ENCODE measurements at regions not wholly inside any gene's neighbourhood (a gene's known extent, or its start where the extent isn't known, plus 50 kb on each side); places are given as distances from the start of the nearest gene placed in this dataset.

DNA sequence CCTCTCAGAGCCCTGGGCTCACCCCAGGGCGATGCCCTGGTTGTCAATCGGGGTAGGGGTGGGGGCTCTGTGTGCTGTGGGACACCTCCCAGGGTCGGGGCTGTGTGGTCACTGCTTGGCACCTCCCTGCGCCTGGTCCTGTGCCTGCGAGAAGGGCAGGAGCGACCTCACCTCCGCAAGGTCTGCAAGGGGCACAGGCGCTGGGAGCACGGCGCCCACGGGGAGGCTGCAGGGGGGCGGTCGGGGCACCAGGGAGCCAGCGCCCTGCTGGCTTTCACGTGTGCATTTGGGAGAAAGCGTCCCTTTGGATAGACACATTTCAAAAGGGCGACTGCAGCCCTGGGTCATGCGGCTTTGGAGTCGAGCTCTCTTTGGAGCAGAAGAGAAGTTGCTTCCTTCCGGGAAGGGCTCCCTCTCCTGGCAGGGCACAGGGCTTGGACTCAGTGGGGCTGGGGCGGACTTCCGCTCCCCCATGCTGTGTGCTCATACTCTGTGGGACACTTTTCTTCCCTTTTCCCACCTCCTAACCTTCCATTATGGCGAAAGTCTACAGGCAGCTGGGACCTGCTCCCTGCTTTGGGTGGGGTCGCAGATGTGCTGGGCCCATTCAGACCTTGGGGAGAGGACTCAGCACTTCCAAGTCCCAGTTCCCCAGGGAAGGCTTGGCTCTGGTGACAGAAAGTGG lies 52.9 kb upstream of the SLC28A3 start:
- no peak overlapping the region for H3K14ac ChIP-seq (ENCODE audit: insufficient read length)
- no peak overlapping the region for H3K4ac ChIP-seq (replicated peaks; ENCODE audit: insufficient read length, low read depth, low read length)
- no peak overlapping the region for H3K27ac ChIP-seq (ENCODE audit: low read depth, low read length)
- H2BK120ac ChIP-seq (replicated peaks; ENCODE audit: low read depth, low read length) = no peak overlapping the region
- H3K36me3 ChIP-seq (ENCODE audit: control insufficient read depth in 2 of 4, insufficient read depth in 4 of 4, low read length in 3 of 4) = no peaks in the 10 kb centered on the region
- H3K56ac ChIP-seq (replicated peaks; ENCODE audit: insufficient read length, low read depth, low read length) = no peak overlapping the region
- H3K4me2 ChIP-seq (ENCODE audit: insufficient read depth in 1 of 2, low read depth in 2 of 2, low read length in 2 of 2) = no peak overlapping the region
- TF ChIP-seq, protein P1, sequence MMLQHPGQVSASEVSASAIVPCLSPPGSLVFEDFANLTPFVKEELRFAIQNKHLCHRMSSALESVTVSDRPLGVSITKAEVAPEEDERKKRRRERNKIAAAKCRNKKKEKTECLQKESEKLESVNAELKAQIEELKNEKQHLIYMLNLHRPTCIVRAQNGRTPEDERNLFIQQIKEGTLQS (IDR thresholded peaks at IDR 0.05; ENCODE audit: insufficient read depth, low read depth, low read length) = no peak
- no peak for TF ChIP-seq TEAD4 (IDR thresholded peaks at IDR 0.05; ENCODE audit: low read depth, low read length)
- TF ChIP-seq, protein P2, sequence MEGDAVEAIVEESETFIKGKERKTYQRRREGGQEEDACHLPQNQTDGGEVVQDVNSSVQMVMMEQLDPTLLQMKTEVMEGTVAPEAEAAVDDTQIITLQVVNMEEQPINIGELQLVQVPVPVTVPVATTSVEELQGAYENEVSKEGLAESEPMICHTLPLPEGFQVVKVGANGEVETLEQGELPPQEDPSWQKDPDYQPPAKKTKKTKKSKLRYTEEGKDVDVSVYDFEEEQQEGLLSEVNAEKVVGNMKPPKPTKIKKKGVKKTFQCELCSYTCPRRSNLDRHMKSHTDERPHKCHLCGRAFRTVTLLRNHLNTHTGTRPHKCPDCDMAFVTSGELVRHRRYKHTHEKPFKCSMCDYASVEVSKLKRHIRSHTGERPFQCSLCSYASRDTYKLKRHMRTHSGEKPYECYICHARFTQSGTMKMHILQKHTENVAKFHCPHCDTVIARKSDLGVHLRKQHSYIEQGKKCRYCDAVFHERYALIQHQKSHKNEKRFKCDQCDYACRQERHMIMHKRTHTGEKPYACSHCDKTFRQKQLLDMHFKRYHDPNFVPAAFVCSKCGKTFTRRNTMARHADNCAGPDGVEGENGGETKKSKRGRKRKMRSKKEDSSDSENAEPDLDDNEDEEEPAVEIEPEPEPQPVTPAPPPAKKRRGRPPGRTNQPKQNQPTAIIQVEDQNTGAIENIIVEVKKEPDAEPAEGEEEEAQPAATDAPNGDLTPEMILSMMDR (IDR thresholded peaks at IDR 0.05; ENCODE audit: control extremely low read depth in 1 of 3, insufficient read depth in 1 of 3, low read depth in 1 of 3, low read length in 3 of 3) = peak; percentile 29 to 49 (median 45); a peak in 3 of 4 replicates
- H3K9me3 ChIP-seq (ENCODE audit: insufficient read depth in 2 of 2, low read depth in 1 of 2, low read length in 1 of 2) = no peaks in the 10 kb centered on the region
- no peak overlapping the region for H3K18ac ChIP-seq (ENCODE audit: extremely low read depth, low read length)
- H3K23me2 ChIP-seq (ENCODE audit: low read depth, low read length) = no peaks in the 10 kb centered on the region
- 93% methylated on average over 19 of the region's 24 CpGs; no CpG with 5 or more reads in 1 of the 2 experiments for WGBS, 2 experiments (ENCODE audit: extremely low coverage in 1 of 2, insufficient coverage in 1 of 2, insufficient read length in 1 of 2, insufficient replicate concordance in 2 of 2, low coverage in 1 of 2, low lambda C conversion rate in 2 of 2, missing lambda C conversion rate in 1 of 2)
- H3K23ac ChIP-seq (ENCODE audit: insufficient read length) = no peak overlapping the region
- H3K9ac ChIP-seq (replicated peaks in 1 of 4; ENCODE audit: extremely low read depth in 1 of 4, low read depth in 3 of 4, low read length in 3 of 4) = no peak overlapping the region
- no peak overlapping the region for H4K5ac ChIP-seq (ENCODE audit: insufficient read length, low read depth, low read length)
- peaks cover 0 to 2% of the 10 kb centered on the region in 2 experiments for H4K20me1 ChIP-seq (replicated peaks in 1 of 2; ENCODE audit: control insufficient read depth in 1 of 2, insufficient read depth in 2 of 2, low read length in 2 of 2)
- no peaks in the 10 kb centered on the region; a peak in 1 of 7 replicates for H3K4me1 ChIP-seq (replicated peaks in 1 of 4; ENCODE audit: control insufficient read depth in 3 of 4, insufficient read depth in 4 of 4, low read length in 3 of 4)
- DNase-seq (ENCODE audit: low read depth in 1 of 2, low spot score in 2 of 2) (no peak), FAIRE-seq (no peak)
- no peak overlapping the region for H2AFZ ChIP-seq (ENCODE audit: low read length)
- no peaks in the 10 kb centered on the region for H3K27me3 ChIP-seq (replicated peaks in 1 of 4; ENCODE audit: control insufficient read depth in 3 of 4, extremely low read depth in 1 of 4, insufficient read depth in 3 of 4, low read length in 3 of 4)
- H3K79me1 ChIP-seq (ENCODE audit: low read depth, low read length) = no peaks in the 10 kb centered on the region
- no peak overlapping the region for H3K4me3 ChIP-seq (ENCODE audit: extremely low read depth in 1 of 4, insufficient read depth in 2 of 4, low read depth in 3 of 4, low read length in 4 of 4)
- H4K8ac ChIP-seq (ENCODE audit: extremely low read depth, insufficient read depth, low read length) = no peak overlapping the region
- no peak overlapping the region for H2BK12ac ChIP-seq (ENCODE audit: low read depth, low read length)
- no peak overlapping the region for H2AK5ac ChIP-seq (ENCODE audit: low read depth, low read length)
- ChIA-PET CTCF (ENCODE audit: partially characterized antibody) (interaction anchor here (0.8 to 4.5 kb wide), 13 partner anchors 11 to 865 kb away, joined by 3 to 17 read pairs (median 3); no protein-coding TSS in a partner anchor), POLR2A (ENCODE audit: partially characterized antibody) (no interaction called here)
- H2BK20ac ChIP-seq (ENCODE audit: low read length) = no peak overlapping the region
- H4K91ac ChIP-seq (replicated peaks; ENCODE audit: insufficient read length, low read length) = no peak overlapping the region
- H3K79me2 ChIP-seq (ENCODE audit: control insufficient read depth in 1 of 2, insufficient read depth in 2 of 2, low read length in 2 of 2) = no peaks in the 10 kb centered on the region
- H2BK5ac ChIP-seq (ENCODE audit: low read depth, low read length) = no peak overlapping the region
- no peak overlapping the region for H2BK15ac ChIP-seq (ENCODE audit: low read length)

All from H1 (cell line).